ENCODE measurements at regions not wholly inside any gene's neighbourhood (a gene's known extent, or its start where the extent isn't known, plus 50 kb on each side); places are given as distances from the start of the nearest gene placed in this dataset.

GRCh38 chr7:25868509-25868908 is 283.5 kb upstream of the NFE2L3 start:
- TF ChIP-seq POLR2A (IDR thresholded peaks at IDR 0.05): no peak
- no peak for TF ChIP-seq CTCF (IDR thresholded peaks at IDR 0.05)

Measured in Peyer's patch (tissue), 4 donors.